Kidney epithelial cell (primary cell): ENCODE measurements at regions not wholly inside any gene's neighbourhood (a gene's known extent, or its start where the extent isn't known, plus 50 kb on each side); places are given as distances from the start of the nearest gene placed in this dataset.
"Not testable (repeated sequence)": the region's sequence is repeated elsewhere in the genome, so short reads cannot be mapped to it uniquely, and the experiment has no call there.

ENCODE experiments used
- DNase-seq: peaks from one replicate; pipeline ENCODE4 v3.0.0-alpha.2; 2010; ENCODE audit warnings: low read depth
- H3K27me3 ChIP-seq: 2 replicates; pipeline ENCODE4 v1.6.0; 2011; ENCODE audit warnings: low read length; ENCODE audit not compliant: control insufficient read depth, insufficient read depth
- H3K36me3 ChIP-seq: 2 replicates; pipeline ENCODE4 v1.5.1; 2011; ENCODE audit warnings: low read length; ENCODE audit not compliant: control insufficient read depth, insufficient read depth
- H3K4me3 ChIP-seq: 2 replicates; pipeline ENCODE4 v1.5.1; 2011; ENCODE audit warnings: low read depth, mild to moderate bottlenecking, control low read depth, low read length
- CTCF ChIP-seq: IDR thresholded peaks from 2 replicates; pipeline ENCODE4 v1.5.1; 2011; ENCODE audit warnings: mild to moderate bottlenecking, moderate library complexity, low read length, control low read depth, inconsistent platforms; ENCODE audit not compliant: insufficient read depth, poor library complexity, severe bottlenecking

GRCh38 chr13:60229708-60230272, 66.1 kb upstream of the DIAPH3 start:
- no peak for TF ChIP-seq CTCF
- Histone ChIP-seq H3K36me3 (no peaks in the 10 kb centered on the region), H3K27me3 (no peaks in the 10 kb centered on the region), H3K4me3 (no peak overlapping the region)
- no peak for DNase-seq

GRCh38 chr13:60230593-60230992, 66.9 kb upstream of the DIAPH3 start:
- DNase-seq = no peak
- Histone ChIP-seq H3K27me3 (no peaks in the 10 kb centered on the region), H3K4me3 (no peak overlapping the region), H3K36me3 (no peaks in the 10 kb centered on the region)
- no peak for TF ChIP-seq CTCF

- no peak for TF ChIP-seq CTCF
- H3K4me3 ChIP-seq = no peak overlapping the region
- no peaks in the 10 kb centered on the region for H3K36me3 ChIP-seq
- DNase-seq = no peak
- H3K27me3 ChIP-seq = no peaks in the 10 kb centered on the region
These were observed 78.4 kb upstream of the DIAPH3 start for GRCh38 chr13:60242043-60242595.

GRCh38 chr13:60244381-60244780, 80.7 kb upstream of the DIAPH3 start:
- no peak for TF ChIP-seq CTCF
- Histone ChIP-seq H3K4me3 (no peak overlapping the region), H3K36me3 (no peaks in the 10 kb centered on the region), H3K27me3 (no peaks in the 10 kb centered on the region)
- no peak for DNase-seq

GRCh38 chr13:60251419-60251818, 87.7 kb upstream of the DIAPH3 start:
- not testable (repeated sequence) for DNase-seq, H3K27me3 ChIP-seq, H3K4me3 ChIP-seq, H3K36me3 ChIP-seq

- H3K27me3 ChIP-seq = no peaks in the 10 kb centered on the region
- no peak for DNase-seq
- TF ChIP-seq CTCF = no peak
- no peaks in the 10 kb centered on the region for H3K36me3 ChIP-seq
- no peak overlapping the region for H3K4me3 ChIP-seq
These were observed 94.6 kb upstream of the DIAPH3 start for GRCh38 chr13:60258349-60258748.
